ENCODE measurements at regions not wholly inside any gene's neighbourhood (a gene's known extent, or its start where the extent isn't known, plus 50 kb on each side); places are given as distances from the start of the nearest gene placed in this dataset.
A peak's percentile ranks its signal among the peaks of the same experiment; 100 is the strongest.

- no peak overlapping the region for H3K4me3 Mint-ChIP-seq (ENCODE audit: unreplicated experiment)
- peaks cover 11% of the 10 kb centered on the region for H3K4me1 Mint-ChIP-seq (ENCODE audit: low read depth, unreplicated experiment)
- H3K27ac Mint-ChIP-seq (ENCODE audit: unreplicated experiment) = no peak overlapping the region
- TF ChIP-seq, protein P1, sequence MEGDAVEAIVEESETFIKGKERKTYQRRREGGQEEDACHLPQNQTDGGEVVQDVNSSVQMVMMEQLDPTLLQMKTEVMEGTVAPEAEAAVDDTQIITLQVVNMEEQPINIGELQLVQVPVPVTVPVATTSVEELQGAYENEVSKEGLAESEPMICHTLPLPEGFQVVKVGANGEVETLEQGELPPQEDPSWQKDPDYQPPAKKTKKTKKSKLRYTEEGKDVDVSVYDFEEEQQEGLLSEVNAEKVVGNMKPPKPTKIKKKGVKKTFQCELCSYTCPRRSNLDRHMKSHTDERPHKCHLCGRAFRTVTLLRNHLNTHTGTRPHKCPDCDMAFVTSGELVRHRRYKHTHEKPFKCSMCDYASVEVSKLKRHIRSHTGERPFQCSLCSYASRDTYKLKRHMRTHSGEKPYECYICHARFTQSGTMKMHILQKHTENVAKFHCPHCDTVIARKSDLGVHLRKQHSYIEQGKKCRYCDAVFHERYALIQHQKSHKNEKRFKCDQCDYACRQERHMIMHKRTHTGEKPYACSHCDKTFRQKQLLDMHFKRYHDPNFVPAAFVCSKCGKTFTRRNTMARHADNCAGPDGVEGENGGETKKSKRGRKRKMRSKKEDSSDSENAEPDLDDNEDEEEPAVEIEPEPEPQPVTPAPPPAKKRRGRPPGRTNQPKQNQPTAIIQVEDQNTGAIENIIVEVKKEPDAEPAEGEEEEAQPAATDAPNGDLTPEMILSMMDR (IDR thresholded peaks at IDR 0.05; ENCODE audit: partially characterized antibody, unreplicated experiment) = no peak
- no peaks in the 10 kb centered on the region for H3K27me3 Mint-ChIP-seq (ENCODE audit: unreplicated experiment)
- no peak for DNase-seq
- H3K36me3 Mint-ChIP-seq (ENCODE audit: unreplicated experiment) = no peaks in the 10 kb centered on the region
- peaks cover 4% of the 10 kb centered on the region for H3K9me3 Mint-ChIP-seq (ENCODE audit: unreplicated experiment)
These were observed 1098.4 kb upstream of the EEF2KMT start for GRCh38 chr16:6195966-6196365.

- H3K4me1 Mint-ChIP-seq (ENCODE audit: low read depth, unreplicated experiment) = peaks cover 7% of the 10 kb centered on the region
- H3K4me3 Mint-ChIP-seq (ENCODE audit: unreplicated experiment) = no peak overlapping the region
- TF ChIP-seq, protein P1 (IDR thresholded peaks at IDR 0.05; ENCODE audit: partially characterized antibody, unreplicated experiment) = no peak
- no peaks in the 10 kb centered on the region for H3K36me3 Mint-ChIP-seq (ENCODE audit: unreplicated experiment)
- peaks cover 4% of the 10 kb centered on the region for H3K9me3 Mint-ChIP-seq (ENCODE audit: unreplicated experiment)
- no peak for DNase-seq
- no peak overlapping the region for H3K27ac Mint-ChIP-seq (ENCODE audit: unreplicated experiment)
- no peaks in the 10 kb centered on the region for H3K27me3 Mint-ChIP-seq (ENCODE audit: unreplicated experiment)
These were observed 1096.1 kb upstream of the EEF2KMT start for GRCh38 chr16:6193718-6194117.

GRCh38 chr16:6192984-6193383 is 1095.4 kb upstream of the EEF2KMT start:
- H3K27me3 Mint-ChIP-seq (ENCODE audit: unreplicated experiment) = no peaks in the 10 kb centered on the region
- peaks cover 4% of the 10 kb centered on the region for H3K9me3 Mint-ChIP-seq (ENCODE audit: unreplicated experiment)
- H3K27ac Mint-ChIP-seq (ENCODE audit: unreplicated experiment) = peak overlapping the region; percentile 15

DNA sequence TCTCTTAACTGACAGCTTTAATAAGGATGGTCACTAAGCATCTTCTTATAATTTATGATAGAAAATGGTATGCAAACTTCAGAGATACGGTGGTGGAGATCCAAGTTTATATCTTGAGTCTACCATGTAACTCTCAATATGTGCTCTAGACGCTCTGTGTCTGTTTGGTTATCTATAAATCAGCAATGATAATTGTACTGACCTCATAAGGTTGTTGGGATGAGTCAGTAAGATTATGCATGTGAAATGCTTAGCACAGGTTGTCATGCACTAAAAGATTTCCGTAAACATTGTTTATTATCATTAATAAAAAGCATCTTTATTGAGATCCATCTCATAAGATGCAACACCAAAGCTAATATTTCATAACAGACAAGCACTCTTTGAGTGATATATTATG is 1094.9 kb upstream of the EEF2KMT start:
- H3K36me3 Mint-ChIP-seq (ENCODE audit: unreplicated experiment) = no peaks in the 10 kb centered on the region
- no peak for DNase-seq
- H3K4me1 Mint-ChIP-seq (ENCODE audit: low read depth, unreplicated experiment) = peaks cover 7% of the 10 kb centered on the region
- H3K4me3 Mint-ChIP-seq (ENCODE audit: unreplicated experiment) = no peak overlapping the region
- H3K9me3 Mint-ChIP-seq (ENCODE audit: unreplicated experiment) = peaks cover 4% of the 10 kb centered on the region
- H3K27me3 Mint-ChIP-seq (ENCODE audit: unreplicated experiment) = no peaks in the 10 kb centered on the region
- TF ChIP-seq, protein P1 (IDR thresholded peaks at IDR 0.05; ENCODE audit: partially characterized antibody, unreplicated experiment) = no peak
- H3K27ac Mint-ChIP-seq (ENCODE audit: unreplicated experiment) = no peak overlapping the region

More at GRCh38 chr16:6192984-6193383, 1095.4 kb upstream of the EEF2KMT start:
- peaks cover 7% of the 10 kb centered on the region for H3K4me1 Mint-ChIP-seq (ENCODE audit: low read depth, unreplicated experiment)
- H3K36me3 Mint-ChIP-seq (ENCODE audit: unreplicated experiment) = no peaks in the 10 kb centered on the region
- H3K4me3 Mint-ChIP-seq (ENCODE audit: unreplicated experiment) = no peak overlapping the region
- DNase-seq = peak; percentile 27
- TF ChIP-seq, protein P1 (IDR thresholded peaks at IDR 0.05; ENCODE audit: partially characterized antibody, unreplicated experiment) = no peak

- no peak for DNase-seq
- Mint-ChIP-seq H3K36me3 (ENCODE audit: unreplicated experiment) (no peaks in the 10 kb centered on the region), H3K27me3 (ENCODE audit: unreplicated experiment) (no peaks in the 10 kb centered on the region), H3K27ac (ENCODE audit: unreplicated experiment) (no peak overlapping the region), H3K9me3 (ENCODE audit: unreplicated experiment) (peaks cover 4% of the 10 kb centered on the region), H3K4me1 (ENCODE audit: low read depth, unreplicated experiment) (peaks cover 7% of the 10 kb centered on the region), H3K4me3 (ENCODE audit: unreplicated experiment) (no peak overlapping the region)
- TF ChIP-seq, protein P1 (IDR thresholded peaks at IDR 0.05; ENCODE audit: partially characterized antibody, unreplicated experiment) = no peak
These were observed 1093.2 kb upstream of the EEF2KMT start for GRCh38 chr16:6190776-6191175.

Measured in glutamatergic neuron (in vitro differentiated cells).